Adrenal gland (tissue), 9 donors: ENCODE measurements at regions not wholly inside any gene's neighbourhood (a gene's known extent, or its start where the extent isn't known, plus 50 kb on each side); places are given as distances from the start of the nearest gene placed in this dataset.

ENCODE experiments used
- DNase-seq, 7 donors: peaks; one replicate each; pipeline ENCODE4 v3.0.0-alpha.2; 2019 to 2020
- H3K27ac ChIP-seq, 5 donors: fragments of 200-600 bp; sonication (generic) in 4 of 5; 1 replicate in 3 of 5; 2 replicates in 2 of 5; pipeline versions ENCODE4 v1.5.1 to v1.8.0; 2016 to 2020; ENCODE audit warnings: mild to moderate bottlenecking in 1 of 5
- H3K27me3 ChIP-seq: fragments of 200-600 bp; 2 replicates; pipeline ENCODE4 v1.8.0; 2021
- H3K36me3 ChIP-seq, 2 donors: fragments of 200-600 bp; replicated peaks in 1 of 2; 1 replicate in 1 of 2; 2 replicates in 1 of 2; pipeline versions ENCODE4 v1.5.1 to v1.8.0; 2018 to 2022
- H3K4me1 ChIP-seq, 2 donors: fragments of 200-600 bp; replicated peaks in 1 of 2; 1 replicate in 1 of 2; 2 replicates in 1 of 2; pipeline versions ENCODE4 v1.5.1 to v1.8.0; 2018 to 2021
- H3K4me3 ChIP-seq, 4 donors: fragments of 200-600 bp; sonication (generic) in 3 of 4; one replicate each; pipeline ENCODE4 v1.5.1; 2016 to 2018
- H3K9me3 ChIP-seq, 3 donors: fragments of 200-600 bp; sonication (generic) in 1 of 3; replicated peaks in 1 of 3; 1 replicate in 2 of 3; 2 replicates in 1 of 3; pipeline versions ENCODE4 v1.5.1 to v1.8.0; 2016 to 2021
- CTCF ChIP-seq, 6 experiments: fragments of 450-650 bp in 4 of 6; fragments of 200-600 bp in 2 of 6; sonication (generic) in 1 of 6; IDR thresholded peaks; 1 replicate in 5 of 6; 2 replicates in 1 of 6; pipeline versions ENCODE4 v1.5.1 to v1.8.0; 2016 to 2021; ENCODE audit warnings: antibody characterized with exemption in 6 of 6, mild to moderate bottlenecking in 2 of 6, moderate library complexity in 1 of 6
- POLR2A ChIP-seq, 2 donors: fragments of 450-650 bp; IDR thresholded peaks; one replicate each; pipeline ENCODE4 v1.6.1; 2017; ENCODE audit warnings: antibody characterized with exemption in 2 of 2, mild to moderate bottlenecking in 2 of 2, moderate library complexity in 1 of 2
- WGBS, 4 donors: extraction: QIAGEN DNeasy Blood & Tissue Kit in 2 of 4; methylation state at CpG; one replicate each; pipeline versions ENCODE4 v1.1.5 to v1.1.7; 2013 to 2017; 5-methylcytosine and 5-hydroxymethylcytosine counted together
- intact Hi-C, 2 donors: fragments of 100-400 bp; cut with DNase I; formaldehyde crosslinking; loops; one replicate each; pipeline versions ENCODE4 v1.14.1 to v1.15.0; 2022 to 2023
- donor health status: healthy with polysubstance abuse.
- donor health status: Bipolar disorder and iron deficiency.
- donor health status: DM: yes; HTN: yes; CAD: no.
- donor health status: DM: no; HTN: no; CAD: no.
- donor health status: DM: no; HTN: no; CAD: no.

- H3K4me3 ChIP-seq, result no peak overlapping the region
- intact Hi-C loops, result no loop called here
- no peak overlapping the region for H3K27ac ChIP-seq
- H3K27me3 ChIP-seq, result no peaks in the 10 kb centered on the region
- TF ChIP-seq CTCF (IDR thresholded peaks at IDR 0.05) (no peak), POLR2A (IDR thresholded peaks at IDR 0.05) (no peak)
- H3K36me3 ChIP-seq, result no peaks in the 10 kb centered on the region
- H3K9me3 ChIP-seq, result no peaks in the 10 kb centered on the region
- no peaks in the 10 kb centered on the region for H3K4me1 ChIP-seq
- 68 to 75% (median 72%) methylated on average over 2 of the region's 2 CpGs for WGBS, 4 donors
- DNase-seq, result no peak
Measured at GRCh38 chr1:195501118-195501517, 1107.1 kb downstream of the KCNT2 start.

- DNase-seq, result no peak
- Histone ChIP-seq H3K27me3 (no peaks in the 10 kb centered on the region), H3K4me3 (no peak overlapping the region), H3K27ac (no peak overlapping the region), H3K4me1 (no peaks in the 10 kb centered on the region), H3K36me3 (no peaks in the 10 kb centered on the region), H3K9me3 (no peaks in the 10 kb centered on the region)
- 52 to 75% (median 63%) methylated on average over 5 of the region's 5 CpGs for WGBS, 4 donors
- TF ChIP-seq POLR2A (IDR thresholded peaks at IDR 0.05) (no peak), CTCF (IDR thresholded peaks at IDR 0.05) (no peak)
- intact Hi-C loops, result no loop called here
Measured at GRCh38 chr1:195495720-195496635, 1112.3 kb downstream of the KCNT2 start.

- H3K27ac ChIP-seq, result no peak overlapping the region
- WGBS, 4 donors, result 73 to 80% (median 76%) methylated on average over 6 of the region's 6 CpGs
- no peak for TF ChIP-seq POLR2A (IDR thresholded peaks at IDR 0.05)
Measured at GRCh38 chr1:195482137-195482536, 1126.1 kb downstream of the KCNT2 start.

GRCh38 chr1:195481293-195481692 lies 1126.9 kb downstream of the KCNT2 start:
- WGBS, 4 donors, result 83 to 93% (median 89%) methylated on average over 3 of the region's 3 CpGs
- TF ChIP-seq CTCF (IDR thresholded peaks at IDR 0.05), result no peak
- no peak for TF ChIP-seq POLR2A (IDR thresholded peaks at IDR 0.05)
- Histone ChIP-seq H3K27ac (no peak overlapping the region), H3K27me3 (no peaks in the 10 kb centered on the region), H3K4me3 (no peak overlapping the region), H3K4me1 (no peaks in the 10 kb centered on the region), H3K36me3 (no peaks in the 10 kb centered on the region), H3K9me3 (no peaks in the 10 kb centered on the region)
- intact Hi-C loops, result no loop called here
- no peak for DNase-seq

More at GRCh38 chr1:195482137-195482536, 1126.1 kb downstream of the KCNT2 start:
- H3K9me3 ChIP-seq, result no peaks in the 10 kb centered on the region
- no peaks in the 10 kb centered on the region for H3K27me3 ChIP-seq
- intact Hi-C loops, result no loop called here
- H3K4me1 ChIP-seq, result no peaks in the 10 kb centered on the region
- H3K36me3 ChIP-seq, result no peaks in the 10 kb centered on the region
- H3K4me3 ChIP-seq, result no peak overlapping the region
- DNase-seq, result no peak

- WGBS, 4 donors, result 71 to 86% (median 81%) methylated on average over 1 of the region's 1 CpG
- H3K4me1 ChIP-seq, result no peaks in the 10 kb centered on the region
- TF ChIP-seq POLR2A (IDR thresholded peaks at IDR 0.05) (no peak), CTCF (IDR thresholded peaks at IDR 0.05) (no peak)
- no peaks in the 10 kb centered on the region for H3K27me3 ChIP-seq
- no peaks in the 10 kb centered on the region for H3K9me3 ChIP-seq
- H3K4me3 ChIP-seq, result no peak overlapping the region
- DNase-seq, result no peak
- intact Hi-C loops, result no loop called here
- no peak overlapping the region for H3K27ac ChIP-seq
- H3K36me3 ChIP-seq, result no peaks in the 10 kb centered on the region
Measured at GRCh38 chr1:195475568-195475967, 1132.7 kb downstream of the KCNT2 start.
